ENCODE measurements at regions not wholly inside any gene's neighbourhood (a gene's known extent, or its start where the extent isn't known, plus 50 kb on each side); places are given as distances from the start of the nearest gene placed in this dataset.

DNA sequence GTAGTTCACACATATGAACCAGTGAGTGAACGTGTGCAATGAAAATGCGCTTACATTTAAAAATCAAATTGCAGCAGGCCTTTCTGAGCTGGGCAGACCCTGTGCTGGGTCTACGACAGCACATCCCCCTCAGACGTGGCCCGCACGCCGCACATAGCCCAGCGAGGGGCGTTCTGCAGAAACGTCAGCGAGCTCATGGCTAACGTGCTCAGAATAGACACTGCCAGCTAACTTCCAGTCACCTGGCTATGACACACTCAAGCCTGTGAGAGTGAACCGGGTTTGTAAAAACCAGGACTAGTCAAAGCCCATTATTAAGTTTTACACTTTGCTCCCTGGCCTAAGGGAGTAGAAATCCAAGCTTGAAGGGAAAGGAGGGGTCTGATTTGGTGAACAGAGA is 108.1 kb upstream of the INSIG1 start:
- TF ChIP-seq, protein P1, sequence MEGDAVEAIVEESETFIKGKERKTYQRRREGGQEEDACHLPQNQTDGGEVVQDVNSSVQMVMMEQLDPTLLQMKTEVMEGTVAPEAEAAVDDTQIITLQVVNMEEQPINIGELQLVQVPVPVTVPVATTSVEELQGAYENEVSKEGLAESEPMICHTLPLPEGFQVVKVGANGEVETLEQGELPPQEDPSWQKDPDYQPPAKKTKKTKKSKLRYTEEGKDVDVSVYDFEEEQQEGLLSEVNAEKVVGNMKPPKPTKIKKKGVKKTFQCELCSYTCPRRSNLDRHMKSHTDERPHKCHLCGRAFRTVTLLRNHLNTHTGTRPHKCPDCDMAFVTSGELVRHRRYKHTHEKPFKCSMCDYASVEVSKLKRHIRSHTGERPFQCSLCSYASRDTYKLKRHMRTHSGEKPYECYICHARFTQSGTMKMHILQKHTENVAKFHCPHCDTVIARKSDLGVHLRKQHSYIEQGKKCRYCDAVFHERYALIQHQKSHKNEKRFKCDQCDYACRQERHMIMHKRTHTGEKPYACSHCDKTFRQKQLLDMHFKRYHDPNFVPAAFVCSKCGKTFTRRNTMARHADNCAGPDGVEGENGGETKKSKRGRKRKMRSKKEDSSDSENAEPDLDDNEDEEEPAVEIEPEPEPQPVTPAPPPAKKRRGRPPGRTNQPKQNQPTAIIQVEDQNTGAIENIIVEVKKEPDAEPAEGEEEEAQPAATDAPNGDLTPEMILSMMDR (IDR thresholded peaks at IDR 0.05; ENCODE audit: low read depth, low read length): no peak
- ChIA-PET CTCF (interaction anchor here (0.6 to 4.9 kb wide), 21 partner anchors 9 to 277 kb away, joined by 3 to 66 read pairs (median 6); partner anchors contain the start of gene INSIG1), POLR2A (interaction anchor here (1.0 kb wide), 1 partner anchor 15 kb away, joined by 3 read pairs; no protein-coding TSS in a partner anchor)
- peaks cover 34% of the 10 kb centered on the region for H3K9me3 ChIP-seq (ENCODE audit: control insufficient read depth, insufficient read depth, low read length)
- H3K27me3 ChIP-seq (ENCODE audit: control insufficient read depth, insufficient read depth, low read length): peaks cover 5% of the 10 kb centered on the region
- H3K27ac ChIP-seq (ENCODE audit: low read depth, low read length): peak overlapping the region; percentile 25
- no peak overlapping the region for H3K4me3 ChIP-seq (ENCODE audit: low read depth, low read length)
- DNase-seq (ENCODE audit: low read depth, low spot score): no peak

DNA sequence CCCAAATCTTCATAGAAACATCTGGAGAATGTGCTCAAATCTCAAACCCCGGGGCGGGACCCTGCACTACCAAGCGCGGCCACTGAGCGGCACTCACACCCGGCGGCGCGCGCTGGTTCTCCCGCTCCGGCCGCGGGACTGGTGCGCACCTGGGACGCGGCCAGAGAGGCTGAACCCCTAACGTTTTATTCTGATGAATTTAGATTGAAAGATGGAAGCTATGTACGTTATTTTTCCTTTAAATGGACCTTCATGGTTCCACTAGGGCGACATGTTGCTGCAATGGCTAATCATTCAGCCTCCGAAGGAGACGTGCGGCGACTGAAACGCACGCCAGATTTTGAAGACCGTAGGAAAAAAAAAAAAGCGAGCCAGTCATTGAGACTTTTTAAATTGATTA is 107.0 kb upstream of the INSIG1 start:
- ChIA-PET CTCF (interaction anchor here (0.6 to 4.9 kb wide), 27 partner anchors 9 to 560 kb away, joined by 3 to 66 read pairs (median 6); partner anchors contain the start of gene INSIG1), POLR2A (no interaction called here)
- 0 out of 2 replicates have a peak overlapping the region, but pooled peaks have one; percentile 13 for H3K4me3 ChIP-seq (ENCODE audit: low read depth, low read length)

DNA sequence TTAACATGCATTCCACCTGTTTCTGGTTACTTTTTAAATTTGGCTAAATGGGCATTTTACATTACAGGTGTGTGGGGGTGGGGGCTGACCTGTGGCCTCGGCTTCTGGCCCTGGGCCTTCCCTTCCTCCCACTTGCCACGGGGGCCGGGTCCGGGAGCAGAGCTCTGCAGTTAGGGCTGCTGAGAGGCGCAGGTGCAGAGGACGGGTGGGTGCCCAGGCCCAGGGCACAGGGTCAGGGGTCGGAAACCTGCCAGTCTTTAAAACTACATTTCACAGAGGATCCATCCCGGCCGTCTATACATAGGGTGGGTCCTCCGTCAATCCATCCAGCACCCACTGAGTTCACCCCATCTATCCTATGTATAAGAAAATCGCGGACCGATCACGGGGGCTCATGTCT is 106.5 kb upstream of the INSIG1 start:
- no peak for DNase-seq (ENCODE audit: low read depth, low spot score)
- POLR2A ChIA-PET: no interaction called here
- Histone ChIP-seq H3K4me3 (ENCODE audit: low read depth, low read length) (no peak overlapping the region), H3K27me3 (ENCODE audit: control insufficient read depth, insufficient read depth, low read length) (peaks cover 2% of the 10 kb centered on the region), H3K27ac (ENCODE audit: low read depth, low read length) (no peak overlapping the region), H3K9me3 (ENCODE audit: control insufficient read depth, insufficient read depth, low read length) (peaks cover 22% of the 10 kb centered on the region)
- TF ChIP-seq, protein P1 (IDR thresholded peaks at IDR 0.05; ENCODE audit: low read depth, low read length): no peak
- CTCF ChIA-PET: interaction anchor here (0.6 to 4.9 kb wide), 23 partner anchors 9 to 560 kb away, joined by 3 to 66 read pairs (median 6); partner anchors contain the start of gene INSIG1

More for the DNA sequence above, 107.0 kb upstream of the INSIG1 start:
- TF ChIP-seq, protein P1 (IDR thresholded peaks at IDR 0.05; ENCODE audit: low read depth, low read length): peak; percentile 87
- DNase-seq (ENCODE audit: low read depth, low spot score): no peak
- Histone ChIP-seq H3K27ac (ENCODE audit: low read depth, low read length) (no peak overlapping the region), H3K27me3 (ENCODE audit: control insufficient read depth, insufficient read depth, low read length) (peaks cover 2% of the 10 kb centered on the region), H3K9me3 (ENCODE audit: control insufficient read depth, insufficient read depth, low read length) (peaks cover 27% of the 10 kb centered on the region)

DNA sequence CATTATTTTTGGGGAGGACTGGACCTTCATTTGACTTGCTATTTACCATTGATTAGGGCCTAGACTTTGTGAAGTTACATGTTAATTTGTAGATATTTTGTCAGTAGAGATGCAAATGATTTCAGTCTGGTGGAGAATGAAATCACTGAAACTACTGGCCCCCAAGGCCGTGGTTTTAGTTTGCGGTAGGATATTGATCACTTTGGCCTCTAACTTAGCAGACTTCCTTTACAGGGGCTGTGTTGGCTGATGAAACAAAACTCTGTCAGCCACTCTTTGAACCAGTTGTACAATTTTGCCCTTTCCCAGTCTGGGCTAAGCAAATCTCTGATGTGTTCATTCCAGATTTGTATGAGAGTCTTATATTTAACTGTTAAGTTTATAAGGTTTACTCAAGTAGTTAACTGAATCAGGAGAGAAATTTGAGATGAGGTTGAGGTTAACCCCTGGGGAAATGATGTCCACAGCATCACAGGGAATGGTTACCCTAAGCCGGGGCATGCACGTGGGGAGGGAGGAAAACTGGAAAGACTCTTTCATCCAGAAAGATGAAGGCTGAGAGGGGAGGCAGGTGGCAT is 105.7 kb upstream of the INSIG1 start:
- Histone ChIP-seq H3K4me3 (ENCODE audit: low read depth, low read length) (no peak overlapping the region), H3K27me3 (ENCODE audit: control insufficient read depth, insufficient read depth, low read length) (peaks cover 2% of the 10 kb centered on the region), H3K9me3 (ENCODE audit: control insufficient read depth, insufficient read depth, low read length) (peaks cover 17% of the 10 kb centered on the region), H3K27ac (ENCODE audit: low read depth, low read length) (no peak overlapping the region)
- ChIA-PET CTCF (no interaction called here), POLR2A (no interaction called here)
- no peak for DNase-seq (ENCODE audit: low read depth, low spot score)
- TF ChIP-seq, protein P1 (IDR thresholded peaks at IDR 0.05; ENCODE audit: low read depth, low read length): no peak

DNA sequence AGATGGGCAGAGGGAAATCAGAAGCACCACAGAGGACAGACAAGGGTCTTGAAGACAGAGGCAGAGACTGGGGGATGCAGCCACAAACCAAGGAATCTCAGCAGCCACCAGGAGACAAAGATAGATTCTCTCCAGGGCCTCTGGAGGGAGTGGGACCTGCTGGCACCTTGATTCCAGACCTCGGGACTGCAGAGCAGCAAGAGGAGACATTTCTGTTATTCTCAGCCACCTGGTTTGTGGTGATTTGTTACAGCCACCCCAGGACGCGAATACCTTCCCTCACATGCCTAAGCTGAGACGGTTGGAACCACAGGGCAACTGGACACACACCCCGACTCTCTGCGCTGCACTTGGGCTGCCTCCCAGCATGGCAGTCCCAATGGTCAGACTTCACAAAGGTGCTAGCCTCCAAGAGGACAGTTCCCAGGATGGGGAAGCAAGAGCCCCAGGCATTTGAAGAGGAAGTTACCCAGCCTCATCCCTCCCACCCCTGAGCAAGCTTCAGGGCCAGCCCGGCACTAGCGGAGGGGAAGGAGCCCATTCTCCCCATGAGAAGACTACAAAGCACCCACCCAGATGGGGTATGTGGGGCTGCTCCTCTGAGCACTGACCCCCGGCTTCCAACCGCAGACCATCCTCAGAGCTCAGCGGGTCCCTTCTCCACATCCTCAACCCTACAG is 104.6 kb upstream of the INSIG1 start:
- no peak overlapping the region for H3K4me3 ChIP-seq (ENCODE audit: low read depth, low read length)
- peaks cover 2% of the 10 kb centered on the region for H3K27me3 ChIP-seq (ENCODE audit: control insufficient read depth, insufficient read depth, low read length)
- peaks cover 11% of the 10 kb centered on the region for H3K9me3 ChIP-seq (ENCODE audit: control insufficient read depth, insufficient read depth, low read length)
- DNase-seq (ENCODE audit: low read depth, low spot score): no peak
- ChIA-PET POLR2A (no interaction called here), CTCF (interaction anchor here (0.6 to 1.2 kb wide), 3 partner anchors 80 to 266 kb away, joined by 6 to 10 read pairs (median 6); no protein-coding TSS in a partner anchor)
- TF ChIP-seq, protein P1 (IDR thresholded peaks at IDR 0.05; ENCODE audit: low read depth, low read length): no peak
- no peak overlapping the region for H3K27ac ChIP-seq (ENCODE audit: low read depth, low read length)

Data from AG04450 (cell line).